ENCODE measurements at regions not wholly inside any gene's neighbourhood (a gene's known extent, or its start where the extent isn't known, plus 50 kb on each side); places are given as distances from the start of the nearest gene placed in this dataset.

DNA sequence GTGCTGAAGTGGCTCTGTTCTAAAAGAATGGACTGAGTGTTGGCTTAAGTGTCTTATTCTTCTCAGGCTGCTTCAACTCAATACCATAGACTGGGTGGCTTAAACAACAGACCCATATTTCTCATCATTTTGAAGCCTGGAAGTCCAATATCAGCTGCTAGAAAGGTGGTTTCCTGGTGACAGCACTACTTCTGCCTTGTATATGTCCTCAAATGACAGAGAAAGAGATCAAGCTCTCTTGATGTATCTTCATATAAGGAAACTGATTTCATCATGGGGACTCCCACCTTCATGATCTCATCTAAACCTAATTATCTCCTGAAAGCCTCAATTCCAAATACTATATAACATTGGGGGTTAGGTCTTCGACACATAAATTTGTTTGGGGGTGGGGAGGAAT, 449.7 kb upstream of the DSEL start:
- Histone ChIP-seq H3K4me3 (no peak overlapping the region), H4K20me1 (ENCODE audit: insufficient read depth) (no peaks in the 10 kb centered on the region), H3K27me3 (ENCODE audit: insufficient read depth, low read depth) (no peaks in the 10 kb centered on the region), H3K9me3 (ENCODE audit: insufficient read depth, low read depth) (no peaks in the 10 kb centered on the region), H2AFZ (0 out of 2 replicates have a peak overlapping the region, but pooled peaks have one; percentile 23), H3K4me2 (no peak overlapping the region), H3K79me2 (ENCODE audit: low read depth) (no peaks in the 10 kb centered on the region), H3K4me1 (replicated peaks; ENCODE audit: insufficient read depth) (no peaks in the 10 kb centered on the region), H3K27ac (no peak overlapping the region), H3K9me2 (ENCODE audit: insufficient read depth) (no peaks in the 10 kb centered on the region), H3K36me3 (ENCODE audit: low read depth) (no peaks in the 10 kb centered on the region), H3F3A (ENCODE audit: insufficient read depth, low read depth) (no peaks in the 10 kb centered on the region)
- TF ChIP-seq, protein P1, sequence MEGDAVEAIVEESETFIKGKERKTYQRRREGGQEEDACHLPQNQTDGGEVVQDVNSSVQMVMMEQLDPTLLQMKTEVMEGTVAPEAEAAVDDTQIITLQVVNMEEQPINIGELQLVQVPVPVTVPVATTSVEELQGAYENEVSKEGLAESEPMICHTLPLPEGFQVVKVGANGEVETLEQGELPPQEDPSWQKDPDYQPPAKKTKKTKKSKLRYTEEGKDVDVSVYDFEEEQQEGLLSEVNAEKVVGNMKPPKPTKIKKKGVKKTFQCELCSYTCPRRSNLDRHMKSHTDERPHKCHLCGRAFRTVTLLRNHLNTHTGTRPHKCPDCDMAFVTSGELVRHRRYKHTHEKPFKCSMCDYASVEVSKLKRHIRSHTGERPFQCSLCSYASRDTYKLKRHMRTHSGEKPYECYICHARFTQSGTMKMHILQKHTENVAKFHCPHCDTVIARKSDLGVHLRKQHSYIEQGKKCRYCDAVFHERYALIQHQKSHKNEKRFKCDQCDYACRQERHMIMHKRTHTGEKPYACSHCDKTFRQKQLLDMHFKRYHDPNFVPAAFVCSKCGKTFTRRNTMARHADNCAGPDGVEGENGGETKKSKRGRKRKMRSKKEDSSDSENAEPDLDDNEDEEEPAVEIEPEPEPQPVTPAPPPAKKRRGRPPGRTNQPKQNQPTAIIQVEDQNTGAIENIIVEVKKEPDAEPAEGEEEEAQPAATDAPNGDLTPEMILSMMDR (conservative IDR thresholded peaks at IDR 0.05): no peak
- no peak for TF ChIP-seq EZH2 (IDR thresholded peaks at IDR 0.05; ENCODE audit: low read depth)
- no peak for DNase-seq
- intact Hi-C loops (cut with micrococcal nuclease; ENCODE audit: unreplicated experiment): no loop called here
- no TSS peak for BruUV-seq (replicated peaks)
- CTCF ChIA-PET: no interaction called here
- POLR2A ChIA-PET (ENCODE audit: unreplicated experiment): no interaction called here

DNA sequence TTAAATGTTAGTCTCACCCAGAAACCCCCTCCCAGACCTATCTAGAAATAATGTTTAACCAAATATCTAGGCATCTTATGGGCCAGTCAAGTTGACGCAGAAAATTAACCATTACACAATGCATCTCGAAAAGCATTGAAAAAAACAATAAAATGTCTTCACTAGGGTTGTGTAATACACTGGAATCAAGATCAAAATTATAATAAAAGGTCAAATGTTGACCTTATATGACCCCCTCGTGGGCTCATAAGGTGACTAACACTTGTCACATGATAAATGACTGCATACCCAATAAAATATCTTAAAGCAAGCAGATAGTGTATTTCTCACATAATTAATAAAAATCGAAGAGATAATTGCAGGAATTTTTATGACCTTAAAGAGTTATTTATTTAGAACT, 447.9 kb upstream of the DSEL start:
- no peaks in the 10 kb centered on the region for H3K27me3 ChIP-seq (ENCODE audit: insufficient read depth, low read depth)
- no peaks in the 10 kb centered on the region for H3K9me3 ChIP-seq (ENCODE audit: insufficient read depth, low read depth)
- no TSS peak for BruUV-seq (replicated peaks)
- TF ChIP-seq, protein P1 (conservative IDR thresholded peaks at IDR 0.05): no peak
- no peak for TF ChIP-seq EZH2 (IDR thresholded peaks at IDR 0.05; ENCODE audit: low read depth)
- no peak overlapping the region for H3K4me3 ChIP-seq
- no peak for DNase-seq
- H3K4me1 ChIP-seq (replicated peaks; ENCODE audit: insufficient read depth): no peaks in the 10 kb centered on the region
- CTCF ChIA-PET: no interaction called here
- intact Hi-C loops (cut with micrococcal nuclease; ENCODE audit: unreplicated experiment): no loop called here
- no peak overlapping the region for H2AFZ ChIP-seq
- H3K9me2 ChIP-seq (ENCODE audit: insufficient read depth): no peaks in the 10 kb centered on the region
- H3F3A ChIP-seq (ENCODE audit: insufficient read depth, low read depth): no peaks in the 10 kb centered on the region
- POLR2A ChIA-PET (ENCODE audit: unreplicated experiment): no interaction called here
- no peaks in the 10 kb centered on the region for H4K20me1 ChIP-seq (ENCODE audit: insufficient read depth)
- H3K4me2 ChIP-seq: no peak overlapping the region
- no peaks in the 10 kb centered on the region for H3K79me2 ChIP-seq (ENCODE audit: low read depth)
- H3K27ac ChIP-seq: no peak overlapping the region
- H3K36me3 ChIP-seq (ENCODE audit: low read depth): no peaks in the 10 kb centered on the region

DNA sequence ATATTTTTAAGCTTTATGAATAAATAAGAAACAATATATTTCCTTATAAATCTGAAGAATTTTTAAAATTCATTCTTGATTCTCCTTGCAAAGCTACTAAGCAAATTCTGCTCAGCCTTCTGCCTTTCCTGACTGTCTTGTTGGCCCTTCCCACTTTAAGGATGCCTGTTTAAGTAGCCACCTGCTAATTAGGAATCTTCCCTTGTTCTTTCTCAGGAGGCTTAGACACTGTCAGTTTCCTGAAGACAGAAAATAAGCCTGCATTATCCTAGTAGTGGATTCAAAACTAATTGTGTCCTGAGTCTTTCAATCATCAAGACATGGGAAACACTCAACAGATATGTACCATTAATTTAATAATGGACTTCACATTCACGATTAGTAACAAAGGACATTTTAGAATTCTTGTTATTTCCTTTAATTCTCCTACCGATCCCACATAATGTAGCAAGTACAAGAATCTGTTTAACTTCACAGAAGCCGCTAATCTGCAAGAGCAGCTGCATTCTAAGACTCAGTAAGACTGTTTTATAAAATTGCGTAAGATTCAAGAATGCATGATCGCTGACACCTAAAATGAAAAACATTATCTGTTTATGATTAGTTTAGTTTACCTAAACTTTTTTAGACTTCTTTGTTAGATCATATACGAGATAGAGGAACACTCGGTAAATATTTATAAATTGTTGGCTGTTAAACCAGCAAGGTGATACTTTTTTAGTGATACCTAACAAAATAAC, 445.4 kb upstream of the DSEL start:
- BruUV-seq (replicated peaks): no TSS peak
- Histone ChIP-seq H3K27ac (no peak overlapping the region), H3K4me1 (replicated peaks; ENCODE audit: insufficient read depth) (no peaks in the 10 kb centered on the region), H3F3A (ENCODE audit: insufficient read depth, low read depth) (no peaks in the 10 kb centered on the region), H3K4me3 (no peak overlapping the region), H3K9me2 (ENCODE audit: insufficient read depth) (no peaks in the 10 kb centered on the region), H3K9me3 (ENCODE audit: insufficient read depth, low read depth) (no peaks in the 10 kb centered on the region), H2AFZ (no peak overlapping the region; the same call in 1 of the 2 replicates), H3K4me2 (no peak overlapping the region), H3K27me3 (ENCODE audit: insufficient read depth, low read depth) (no peaks in the 10 kb centered on the region), H4K20me1 (ENCODE audit: insufficient read depth) (no peaks in the 10 kb centered on the region), H3K36me3 (ENCODE audit: low read depth) (no peaks in the 10 kb centered on the region), H3K79me2 (ENCODE audit: low read depth) (no peaks in the 10 kb centered on the region)
- CTCF ChIA-PET: no interaction called here
- intact Hi-C loops (cut with micrococcal nuclease; ENCODE audit: unreplicated experiment): no loop called here
- no peak for TF ChIP-seq EZH2 (IDR thresholded peaks at IDR 0.05; ENCODE audit: low read depth)
- TF ChIP-seq, protein P1 (conservative IDR thresholded peaks at IDR 0.05): no peak
- POLR2A ChIA-PET (ENCODE audit: unreplicated experiment): no interaction called here
- DNase-seq: no peak
